Coronary artery (tissue), 2 donors: ENCODE measurements at regions not wholly inside any gene's neighbourhood (a gene's known extent, or its start where the extent isn't known, plus 50 kb on each side); places are given as distances from the start of the nearest gene placed in this dataset.
"Not testable (repeated sequence)": the region's sequence is repeated elsewhere in the genome, so short reads cannot be mapped to it uniquely, and the experiment has no call there.

ENCODE experiments used
- DNase-seq: peaks from one replicate; pipeline ENCODE4 v3.0.0-alpha.2; 2017; ENCODE audit warnings: low spot score
- H3K27ac ChIP-seq, 2 donors: fragments of 200-600 bp; sonication (generic); one replicate each; pipeline ENCODE4 v1.5.1; 2016 to 2019
- H3K4me3 ChIP-seq: fragments of 200-600 bp; sonication (generic); 2 replicates; pipeline ENCODE4 v1.5.1; 2016; ENCODE audit warnings: mild to moderate bottlenecking, moderate library complexity
- TF ChIP-seq, protein P1 (sequence below): fragments of 200-600 bp; sonication (generic); IDR thresholded peaks from one replicate; pipeline ENCODE4 v1.5.1; 2019; ENCODE audit warnings: antibody characterized with exemption

DNA sequence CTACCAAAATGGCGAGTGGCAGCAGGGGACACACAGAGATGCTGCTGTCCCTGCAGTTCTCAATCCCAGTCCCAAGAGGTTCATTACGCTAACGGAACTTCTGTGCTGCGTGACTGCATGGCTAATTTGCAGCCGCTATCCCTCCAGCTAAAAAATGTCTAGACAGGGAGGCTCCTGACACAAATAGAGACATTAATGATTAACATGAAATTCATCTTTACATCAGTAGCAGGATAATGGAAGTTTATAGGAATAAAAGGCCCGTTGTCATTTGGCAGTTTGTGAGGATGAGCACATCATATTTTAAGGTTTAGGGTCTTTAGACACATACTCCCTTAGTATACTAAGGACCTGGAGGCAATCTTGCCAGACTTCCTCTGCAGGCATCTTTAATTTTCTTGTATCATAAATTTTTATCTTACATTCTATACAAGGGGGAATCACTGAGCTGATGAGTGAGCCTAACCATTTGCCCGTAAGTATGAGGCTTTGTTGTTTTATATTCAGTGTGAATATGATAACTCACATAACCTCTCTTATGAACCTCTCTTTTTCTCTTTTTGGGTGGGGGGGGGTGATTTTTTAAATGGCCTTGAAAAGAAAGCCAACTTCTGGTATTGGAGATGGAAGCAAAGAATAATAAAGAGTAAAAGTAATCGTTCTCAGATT lies 99.8 kb upstream of the OR9G4 start:
- Histone ChIP-seq H3K27ac (no peak overlapping the region), H3K4me3 (no peak overlapping the region)
- DNase-seq, result no peak
- TF ChIP-seq, protein P1, sequence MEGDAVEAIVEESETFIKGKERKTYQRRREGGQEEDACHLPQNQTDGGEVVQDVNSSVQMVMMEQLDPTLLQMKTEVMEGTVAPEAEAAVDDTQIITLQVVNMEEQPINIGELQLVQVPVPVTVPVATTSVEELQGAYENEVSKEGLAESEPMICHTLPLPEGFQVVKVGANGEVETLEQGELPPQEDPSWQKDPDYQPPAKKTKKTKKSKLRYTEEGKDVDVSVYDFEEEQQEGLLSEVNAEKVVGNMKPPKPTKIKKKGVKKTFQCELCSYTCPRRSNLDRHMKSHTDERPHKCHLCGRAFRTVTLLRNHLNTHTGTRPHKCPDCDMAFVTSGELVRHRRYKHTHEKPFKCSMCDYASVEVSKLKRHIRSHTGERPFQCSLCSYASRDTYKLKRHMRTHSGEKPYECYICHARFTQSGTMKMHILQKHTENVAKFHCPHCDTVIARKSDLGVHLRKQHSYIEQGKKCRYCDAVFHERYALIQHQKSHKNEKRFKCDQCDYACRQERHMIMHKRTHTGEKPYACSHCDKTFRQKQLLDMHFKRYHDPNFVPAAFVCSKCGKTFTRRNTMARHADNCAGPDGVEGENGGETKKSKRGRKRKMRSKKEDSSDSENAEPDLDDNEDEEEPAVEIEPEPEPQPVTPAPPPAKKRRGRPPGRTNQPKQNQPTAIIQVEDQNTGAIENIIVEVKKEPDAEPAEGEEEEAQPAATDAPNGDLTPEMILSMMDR, result no peak

DNA sequence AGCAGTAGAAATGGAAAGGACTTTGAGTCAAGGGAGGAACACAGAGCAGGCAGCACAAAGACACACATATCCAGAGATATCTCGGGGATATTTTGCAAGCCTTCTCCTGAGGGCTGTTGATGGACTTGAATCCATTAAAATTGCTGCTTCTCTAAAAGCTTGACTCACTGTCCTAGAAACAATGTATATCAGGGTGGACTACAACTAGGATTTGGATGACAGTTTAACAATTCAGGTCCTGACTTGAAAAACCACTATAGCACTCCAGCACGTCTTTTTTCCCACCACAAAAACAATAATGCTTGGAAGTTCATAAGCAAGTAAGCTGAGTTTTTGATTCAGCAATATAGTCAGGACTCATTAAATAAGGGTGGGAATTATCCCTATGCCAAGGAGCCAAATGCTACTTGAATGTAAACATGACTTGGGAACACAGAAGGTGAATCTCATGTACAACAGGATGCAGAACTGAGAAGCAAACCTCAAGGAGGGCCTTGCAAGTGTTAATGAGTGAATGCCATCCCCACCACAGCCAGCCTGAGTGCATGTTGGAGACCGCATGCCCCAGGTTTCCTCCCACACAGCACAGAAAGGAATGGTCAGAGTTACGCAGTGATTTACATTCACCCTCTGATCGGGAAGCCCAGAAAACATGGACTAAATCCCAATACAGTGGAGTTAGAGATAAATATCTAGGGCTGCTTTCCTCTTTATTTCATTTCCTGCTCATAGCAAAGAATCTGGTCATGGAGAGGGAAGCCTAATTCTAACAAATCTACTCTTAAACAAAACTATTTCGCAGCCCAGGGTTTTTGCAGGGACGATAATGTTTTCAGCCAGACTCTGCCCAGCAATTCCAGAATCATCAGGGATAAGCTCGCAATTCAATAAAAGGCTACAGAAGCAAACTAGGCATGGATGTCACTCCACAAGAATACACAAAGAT lies 98.4 kb upstream of the OR9G4 start:
- no peak for DNase-seq
- TF ChIP-seq, protein P1, result no peak

GRCh38 chr11:56845121-56845732 lies 96.7 kb upstream of the OR9G4 start:
- H3K27ac ChIP-seq, result no peak overlapping the region
- DNase-seq, result no peak
- TF ChIP-seq, protein P1, result no peak

More for the DNA sequence above, 98.4 kb upstream of the OR9G4 start:
- Histone ChIP-seq H3K27ac (no peak overlapping the region), H3K4me3 (no peak overlapping the region)

DNA sequence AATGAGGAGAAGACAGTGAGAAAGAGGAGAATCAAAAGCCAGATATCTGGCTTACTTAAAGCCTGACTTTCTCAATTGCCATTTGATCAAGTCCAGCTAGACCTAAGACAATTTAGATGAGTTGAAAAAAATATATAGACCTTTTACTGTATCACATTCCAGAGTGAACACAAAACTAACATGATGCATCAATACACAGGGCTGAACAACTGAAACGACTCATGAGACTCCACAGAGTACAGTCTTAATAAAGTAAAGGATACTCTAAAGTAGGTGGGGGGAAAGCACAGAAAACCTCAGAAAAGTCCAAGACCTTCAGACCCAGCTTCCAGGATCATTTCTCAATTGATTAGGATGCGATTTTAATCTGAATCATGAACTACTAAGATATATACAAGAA lies 95.3 kb upstream of the OR9G4 start:
- no peak for DNase-seq
- TF ChIP-seq, protein P1, result no peak
- Histone ChIP-seq H3K4me3 (no peak overlapping the region), H3K27ac (no peak overlapping the region)

More at GRCh38 chr11:56845121-56845732, 96.7 kb upstream of the OR9G4 start:
- no peak overlapping the region for H3K4me3 ChIP-seq

DNA sequence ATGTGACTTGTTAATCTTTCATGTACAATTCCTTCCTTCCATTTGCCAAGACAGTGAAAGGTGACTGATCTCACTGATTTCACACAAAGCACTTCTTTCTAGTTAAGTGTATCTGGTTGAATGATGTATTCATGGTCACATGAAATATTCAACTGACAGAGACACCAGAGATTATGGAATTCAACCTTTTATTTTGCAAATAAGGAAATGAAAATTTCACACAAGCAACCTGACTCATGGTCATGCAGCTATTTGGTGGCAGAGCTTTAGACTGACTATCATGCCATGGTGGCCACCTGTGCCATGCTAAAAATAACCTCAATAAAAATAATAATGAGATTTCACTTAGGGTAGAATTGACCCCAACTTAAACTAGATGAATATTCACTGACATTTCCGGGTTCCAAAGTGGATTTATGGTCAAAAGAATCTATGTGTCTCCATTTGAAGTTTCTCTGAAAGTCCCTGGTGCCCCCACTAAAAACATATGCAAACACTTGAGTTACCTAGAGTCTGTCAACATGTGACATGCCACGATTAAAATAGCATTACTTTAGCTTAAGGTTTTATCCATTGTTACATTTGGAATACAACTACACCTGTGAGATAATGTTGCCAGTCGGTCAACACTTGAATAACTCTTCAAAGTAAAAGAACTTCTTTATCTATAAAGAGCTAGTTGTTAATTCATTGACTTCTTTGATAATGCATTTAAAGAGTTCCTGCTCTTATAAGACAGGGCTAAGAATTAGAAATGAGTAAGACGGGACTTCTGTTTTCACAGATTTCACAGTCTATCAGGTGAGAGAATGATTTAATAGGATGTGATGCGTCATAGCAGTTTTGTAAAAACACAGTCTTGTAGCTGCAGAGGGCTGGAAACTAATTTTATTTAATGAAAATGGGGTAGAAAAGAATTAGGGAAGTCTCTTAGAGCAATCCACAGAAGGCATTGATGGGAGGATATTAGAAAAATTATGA lies 94.6 kb upstream of the OR9G4 start:
- no peak overlapping the region for H3K27ac ChIP-seq
- TF ChIP-seq, protein P1, result no peak
- DNase-seq, result no peak
- H3K4me3 ChIP-seq, result no peak overlapping the region

DNA sequence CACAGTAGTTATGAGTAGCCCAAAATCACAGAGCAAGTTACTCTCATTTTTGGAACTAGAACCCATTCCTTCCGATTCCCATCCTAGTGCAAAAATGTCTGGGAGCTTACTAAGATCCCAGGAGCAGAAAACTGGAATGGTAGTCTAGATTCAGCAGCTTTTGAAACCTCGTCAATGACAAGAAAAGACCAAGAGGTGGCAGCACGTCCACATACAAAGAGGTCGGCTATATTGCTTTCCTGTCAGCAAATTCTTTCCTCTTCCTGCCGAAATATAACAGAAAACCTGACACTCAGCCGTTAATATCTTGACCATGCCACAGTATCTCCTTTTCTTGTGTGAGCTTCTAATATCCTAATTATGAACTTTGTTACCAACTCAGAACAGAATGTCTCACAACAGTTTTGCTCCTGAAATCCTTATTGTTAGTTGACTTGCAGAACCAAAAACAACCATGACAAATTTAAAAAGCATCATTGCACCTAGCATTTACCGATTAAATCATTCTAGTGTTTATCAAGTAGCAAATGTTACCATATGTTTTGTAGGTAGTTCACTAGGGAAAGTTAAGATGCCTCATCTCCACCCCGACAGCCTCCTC lies 92.8 kb upstream of the OR9G4 start:
- Histone ChIP-seq H3K27ac (no peak overlapping the region), H3K4me3 (no peak overlapping the region)
- no peak for DNase-seq
- TF ChIP-seq, protein P1, result peak; percentile 36

DNA sequence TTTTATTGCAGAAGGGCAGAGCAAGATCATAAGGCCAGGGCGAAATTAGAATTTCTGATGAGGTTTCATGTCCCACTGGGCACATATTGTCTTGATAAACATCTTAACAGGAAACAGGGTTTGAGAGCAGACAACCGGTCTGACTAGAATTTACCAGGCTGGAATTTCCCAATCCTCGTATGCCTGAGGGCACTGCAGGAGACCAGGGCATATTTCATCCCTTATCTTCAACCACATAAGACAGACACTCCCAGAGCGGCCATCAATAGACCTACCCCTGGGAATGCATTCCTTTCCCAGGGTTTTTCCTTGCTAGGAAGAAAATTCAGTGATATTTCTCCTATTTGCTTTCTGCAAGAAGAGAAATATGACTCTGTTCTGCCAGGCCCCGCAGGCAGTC lies 78.9 kb upstream of the OR9G4 start:
- not testable (repeated sequence) for H3K4me3 ChIP-seq, DNase-seq, H3K27ac ChIP-seq
